Loucy (cell line): ENCODE measurements at regions not wholly inside any gene's neighbourhood (a gene's known extent, or its start where the extent isn't known, plus 50 kb on each side); places are given as distances from the start of the nearest gene placed in this dataset.

Experiments
- H2AFZ ChIP-seq: fragments of 200-600 bp; sonication (generic); 2 replicates; pipeline ENCODE4 v1.6.0; 2016; ENCODE audit warnings: antibody characterized with exemption, mild to moderate bottlenecking, low read length, moderate library complexity
- H3F3A ChIP-seq: fragments of 200-600 bp; 2 replicates; pipeline ENCODE4 v1.6.0; 2016; ENCODE audit warnings: antibody characterized with exemption, low read depth, mild to moderate bottlenecking
- H3K27me3 ChIP-seq: fragments of 200-600 bp; sonication (generic); 2 replicates; pipeline ENCODE4 v1.6.1; 2014; ENCODE audit warnings: low read length, mild to moderate bottlenecking; ENCODE audit not compliant: insufficient read depth, poor library complexity, severe bottlenecking
- H3K36me3 ChIP-seq: fragments of 200-600 bp; sonication (generic); 2 replicates; pipeline ENCODE4 v1.6.1; 2016; ENCODE audit warnings: low read length; ENCODE audit not compliant: insufficient read depth
- H3K4me1 ChIP-seq: fragments of 200-600 bp; sonication (generic); 2 replicates; pipeline ENCODE4 v1.5.1; 2014; ENCODE audit warnings: low read length, mild to moderate bottlenecking; ENCODE audit not compliant: insufficient read depth, poor library complexity, severe bottlenecking
- H3K4me2 ChIP-seq: fragments of 200-600 bp; sonication (generic); 2 replicates; pipeline ENCODE4 v1.6.0; 2014; ENCODE audit warnings: antibody characterized with exemption, low read length, low read depth, mild to moderate bottlenecking; ENCODE audit not compliant: poor library complexity, severe bottlenecking
- H3K4me3 ChIP-seq: fragments of 200-600 bp; sonication (generic); 2 replicates; pipeline ENCODE4 v1.5.1; 2014; ENCODE audit warnings: low read length, mild to moderate bottlenecking, mixed read lengths; ENCODE audit not compliant: poor library complexity, severe bottlenecking
- H3K79me2 ChIP-seq: fragments of 200-600 bp; sonication (generic); 2 replicates; pipeline ENCODE4 v1.6.1; 2014; ENCODE audit warnings: low read length; ENCODE audit not compliant: insufficient read depth
- H3K9ac ChIP-seq: fragments of 200-600 bp; sonication (generic); 2 replicates; pipeline ENCODE4 v1.6.0; 2014; ENCODE audit warnings: mild to moderate bottlenecking, low read depth, low read length, moderate library complexity; ENCODE audit not compliant: poor library complexity, severe bottlenecking
- H3K9me2 ChIP-seq: fragments of 200-600 bp; sonication (generic); replicated peaks from 2 replicates; pipeline ENCODE4 v1.6.1; 2016; ENCODE audit warnings: low read depth, low read length, mixed read lengths
- H3K9me3 ChIP-seq: fragments of 200-600 bp; sonication (generic); 2 replicates; pipeline ENCODE4 v1.6.1; 2014; ENCODE audit warnings: mild to moderate bottlenecking, antibody characterized with exemption, low read length, low read depth; ENCODE audit not compliant: insufficient read depth
- H4K20me1 ChIP-seq: fragments of 200-600 bp; sonication (generic); 2 replicates; pipeline ENCODE4 v1.6.0; 2014; ENCODE audit warnings: antibody characterized with exemption, low read length, mild to moderate bottlenecking; ENCODE audit not compliant: insufficient read depth, poor library complexity, severe bottlenecking
- CTCF ChIP-seq: fragments of 200-600 bp; sonication (generic); conservative IDR thresholded peaks from 2 replicates; pipeline ENCODE4 v1.5.1; 2014; ENCODE audit warnings: mild to moderate bottlenecking, antibody characterized with exemption, low read length
- EZH2phosphoT487 ChIP-seq: fragments of 200-600 bp; IDR thresholded peaks from 2 replicates; pipeline ENCODE4 v1.6.1; 2018; ENCODE audit warnings: antibody characterized with exemption, mild to moderate bottlenecking, moderate library complexity, borderline replicate concordance

DNA sequence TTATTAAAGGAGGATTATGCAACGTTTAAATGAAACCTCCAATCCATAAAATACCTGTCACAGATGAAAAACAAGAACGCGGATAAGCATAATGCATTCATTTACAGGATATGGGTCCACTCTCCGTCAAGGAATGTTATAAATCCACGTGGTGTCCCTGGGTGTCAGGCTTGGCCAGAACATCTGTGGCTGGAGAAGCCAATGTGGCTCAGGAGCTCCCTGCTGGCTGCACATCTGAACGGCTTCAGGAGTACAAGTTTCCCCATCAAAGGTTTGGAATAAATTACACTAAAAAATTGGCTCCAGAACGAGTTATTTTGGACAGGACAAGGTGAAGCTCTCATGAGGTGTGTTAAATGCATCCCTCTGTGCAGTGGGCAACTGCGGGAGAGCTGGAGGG, 87.8 kb upstream of the LEF1 start:
- Histone ChIP-seq H4K20me1 (no peaks in the 10 kb centered on the region), H3K4me1 (peaks cover 6% of the 10 kb centered on the region), H2AFZ (no peak overlapping the region), H3K4me3 (no peak overlapping the region), H3K9me2 (no peaks in the 10 kb centered on the region), H3F3A (no peaks in the 10 kb centered on the region), H3K4me2 (no peak overlapping the region), H3K9ac (no peak overlapping the region), H3K36me3 (no peaks in the 10 kb centered on the region), H3K9me3 (no peaks in the 10 kb centered on the region), H3K79me2 (no peaks in the 10 kb centered on the region), H3K27me3 (no peaks in the 10 kb centered on the region)
- no peak for TF ChIP-seq CTCF
- no peak for TF ChIP-seq EZH2phosphoT487

- Histone ChIP-seq H2AFZ (no peak overlapping the region), H3K9me2 (no peaks in the 10 kb centered on the region), H3K4me3 (no peak overlapping the region), H4K20me1 (no peaks in the 10 kb centered on the region), H3K4me1 (peaks cover 6% of the 10 kb centered on the region), H3K4me2 (no peak overlapping the region), H3F3A (no peaks in the 10 kb centered on the region), H3K79me2 (no peaks in the 10 kb centered on the region), H3K9me3 (peaks cover 2% of the 10 kb centered on the region; the same call in 1 of the 2 replicates), H3K9ac (no peak overlapping the region), H3K36me3 (no peaks in the 10 kb centered on the region), H3K27me3 (no peaks in the 10 kb centered on the region)
- TF ChIP-seq CTCF (no peak), EZH2phosphoT487 (no peak)
Observed at GRCh38 chr4:108255203-108255747, 86.5 kb upstream of the LEF1 start.

DNA sequence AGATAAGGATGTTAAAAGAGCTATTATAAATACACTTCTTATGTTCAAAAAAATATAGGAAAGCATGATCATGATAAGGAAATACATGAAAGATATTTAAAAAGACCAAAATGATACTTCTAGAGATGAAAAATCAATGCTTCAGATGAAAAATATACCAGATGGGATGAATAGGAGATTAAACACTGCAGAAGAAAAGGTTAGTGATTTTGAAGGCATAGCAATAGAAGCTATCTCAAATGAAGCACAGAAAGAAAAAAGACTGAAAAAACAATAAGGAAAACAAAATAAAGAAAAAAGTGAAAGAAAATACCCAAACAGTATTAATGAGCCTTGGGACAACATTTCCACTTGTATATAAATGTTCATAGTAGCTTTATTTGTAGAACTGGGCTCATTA, 80.7 kb upstream of the LEF1 start:
- TF ChIP-seq EZH2phosphoT487 (no peak), CTCF (no peak)
- no peak overlapping the region for H3K4me2 ChIP-seq
- no peak overlapping the region for H3K9ac ChIP-seq
- peaks cover 27% of the 10 kb centered on the region for H3K4me1 ChIP-seq
- no peak overlapping the region for H2AFZ ChIP-seq
- H3K27me3 ChIP-seq: no peaks in the 10 kb centered on the region
- no peaks in the 10 kb centered on the region for H3K79me2 ChIP-seq
- H3F3A ChIP-seq: no peaks in the 10 kb centered on the region
- no peaks in the 10 kb centered on the region for H3K9me2 ChIP-seq
- H4K20me1 ChIP-seq: no peaks in the 10 kb centered on the region
- H3K4me3 ChIP-seq: no peak overlapping the region
- H3K36me3 ChIP-seq: no peaks in the 10 kb centered on the region
- H3K9me3 ChIP-seq: peaks cover 8% of the 10 kb centered on the region; the same call in 1 of the 2 replicates
